ENCODE measurements at regions not wholly inside any gene's neighbourhood (a gene's known extent, or its start where the extent isn't known, plus 50 kb on each side); places are given as distances from the start of the nearest gene placed in this dataset.

DNA sequence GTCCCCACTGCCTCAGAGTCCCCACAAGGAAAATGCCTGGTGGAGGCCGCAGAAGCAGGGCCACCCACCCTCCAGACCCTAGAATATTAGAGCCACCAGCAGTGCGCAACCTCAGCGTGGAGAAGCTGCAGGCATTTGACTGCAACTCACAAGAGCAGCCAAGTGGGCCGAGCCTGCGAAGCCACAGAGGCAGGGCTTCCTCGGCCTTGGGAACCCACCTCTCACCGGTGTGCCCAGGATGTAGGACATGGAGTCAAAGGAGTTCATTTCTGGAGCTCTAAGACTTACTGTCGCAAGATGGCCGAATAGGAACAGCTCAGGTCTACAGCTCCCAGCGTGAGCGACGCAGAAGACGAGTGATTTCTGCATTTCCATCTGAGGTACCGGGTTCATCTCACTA is 397.9 kb upstream of the PIK3R1 start:
- no peaks in the 10 kb centered on the region for H3K9me3 ChIP-seq (replicated peaks; ENCODE audit: control insufficient read depth, insufficient read depth, low read length)
- H4K20me1 ChIP-seq (replicated peaks; ENCODE audit: control insufficient read depth, extremely low read depth, insufficient read depth, low read length) = no peaks in the 10 kb centered on the region
- POLR2A ChIA-PET = no interaction called here
- H3K4me3 ChIP-seq (replicated peaks in 1 of 3; ENCODE audit: insufficient read depth in 1 of 3, low read depth in 1 of 3, low read length in 3 of 3) = no peak overlapping the region
- no peak overlapping the region for H2AFZ ChIP-seq (ENCODE audit: low read depth, low read length)
- BruUV-seq (replicated peaks) = no TSS peak
- DNase-seq (ENCODE audit: low read depth, low spot score) = no peak
- TF ChIP-seq POLR2A (IDR thresholded peaks at IDR 0.05; ENCODE audit: low read depth, low read length) (no peak), MYC (IDR thresholded peaks at IDR 0.05; ENCODE audit: low read depth, low read length) (no peak)
- H3K4me1 ChIP-seq (ENCODE audit: control insufficient read depth, extremely low read depth, insufficient read depth, low read length) = no peaks in the 10 kb centered on the region
- no peaks in the 10 kb centered on the region for H3K27me3 ChIP-seq (ENCODE audit: control insufficient read depth in 2 of 2, insufficient read depth in 2 of 2, low read length in 2 of 2)
- dilution Hi-C loops (cut with MboI; ENCODE audit: extremely low pct_ligation_motif_present, low sequenced_read_pairs) = no loop called here
- H3K79me2 ChIP-seq (ENCODE audit: control insufficient read depth, insufficient read depth, low read length) = no peaks in the 10 kb centered on the region
- intact Hi-C loops (cut with micrococcal nuclease) = no loop called here
- no peak for FAIRE-seq
- H3K27ac ChIP-seq (ENCODE audit: insufficient read depth, low read depth, low read length) = no peak overlapping the region
- no peaks in the 10 kb centered on the region for H3K9me1 ChIP-seq (replicated peaks; ENCODE audit: control insufficient read depth, extremely low read depth, insufficient read depth, low read length)
- H3K9ac ChIP-seq (replicated peaks; ENCODE audit: extremely low read depth, insufficient read depth, low read length) = no peak overlapping the region
- H3K36me3 ChIP-seq (ENCODE audit: control insufficient read depth in 2 of 2, extremely low read depth in 1 of 2, insufficient read depth in 2 of 2, low read length in 2 of 2) = no peaks in the 10 kb centered on the region
- no peak overlapping the region for H3K4me2 ChIP-seq (ENCODE audit: insufficient read depth, low read length)
- CTCF ChIA-PET = no interaction called here

DNA sequence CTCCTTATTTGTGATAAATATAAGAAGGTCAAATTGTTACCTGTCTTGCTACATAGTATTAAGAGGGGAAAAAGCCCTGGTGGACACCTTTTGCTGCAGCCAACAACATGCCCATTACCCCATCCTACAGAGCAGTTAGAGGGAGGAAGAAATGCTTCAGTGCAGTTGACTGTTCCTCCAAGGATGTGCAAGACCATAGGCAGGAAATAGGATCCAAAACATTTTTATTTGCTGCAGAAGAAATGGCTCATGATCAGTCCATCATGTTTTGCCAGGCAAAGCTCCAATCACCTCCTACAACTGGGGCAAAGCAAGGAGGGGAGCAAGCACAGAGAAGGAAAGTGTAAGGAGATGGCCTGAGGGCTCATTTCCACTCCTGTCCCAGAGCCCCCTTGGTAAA is 399.1 kb upstream of the PIK3R1 start:
- Histone ChIP-seq H3K27ac (ENCODE audit: insufficient read depth, low read depth, low read length) (no peak overlapping the region), H3K9ac (replicated peaks; ENCODE audit: extremely low read depth, insufficient read depth, low read length) (no peak overlapping the region), H3K36me3 (ENCODE audit: control insufficient read depth in 2 of 2, extremely low read depth in 1 of 2, insufficient read depth in 2 of 2, low read length in 2 of 2) (no peaks in the 10 kb centered on the region), H3K4me2 (ENCODE audit: insufficient read depth, low read length) (no peak overlapping the region), H3K4me3 (replicated peaks in 1 of 3; ENCODE audit: insufficient read depth in 1 of 3, low read depth in 1 of 3, low read length in 3 of 3) (no peak overlapping the region), H3K9me3 (replicated peaks; ENCODE audit: control insufficient read depth, insufficient read depth, low read length) (no peaks in the 10 kb centered on the region), H2AFZ (ENCODE audit: low read depth, low read length) (no peak overlapping the region), H3K27me3 (ENCODE audit: control insufficient read depth in 2 of 2, insufficient read depth in 2 of 2, low read length in 2 of 2) (no peaks in the 10 kb centered on the region), H3K9me1 (replicated peaks; ENCODE audit: control insufficient read depth, extremely low read depth, insufficient read depth, low read length) (no peaks in the 10 kb centered on the region), H3K4me1 (ENCODE audit: control insufficient read depth, extremely low read depth, insufficient read depth, low read length) (no peaks in the 10 kb centered on the region), H3K79me2 (ENCODE audit: control insufficient read depth, insufficient read depth, low read length) (no peaks in the 10 kb centered on the region), H4K20me1 (replicated peaks; ENCODE audit: control insufficient read depth, extremely low read depth, insufficient read depth, low read length) (no peaks in the 10 kb centered on the region)
- DNase-seq (ENCODE audit: low read depth, low spot score) = no peak
- dilution Hi-C loops (cut with MboI; ENCODE audit: extremely low pct_ligation_motif_present, low sequenced_read_pairs) = no loop called here
- no TSS peak for BruUV-seq (replicated peaks)
- TF ChIP-seq GATA2 (IDR thresholded peaks at IDR 0.05; ENCODE audit: insufficient read depth, insufficient read length, low read depth, low read length) = no peak
- TF ChIP-seq EZH2 (IDR thresholded peaks at IDR 0.05; ENCODE audit: borderline replicate concordance, low read depth, low read length, severe bottlenecking) = no peak
- TF ChIP-seq, protein P1, sequence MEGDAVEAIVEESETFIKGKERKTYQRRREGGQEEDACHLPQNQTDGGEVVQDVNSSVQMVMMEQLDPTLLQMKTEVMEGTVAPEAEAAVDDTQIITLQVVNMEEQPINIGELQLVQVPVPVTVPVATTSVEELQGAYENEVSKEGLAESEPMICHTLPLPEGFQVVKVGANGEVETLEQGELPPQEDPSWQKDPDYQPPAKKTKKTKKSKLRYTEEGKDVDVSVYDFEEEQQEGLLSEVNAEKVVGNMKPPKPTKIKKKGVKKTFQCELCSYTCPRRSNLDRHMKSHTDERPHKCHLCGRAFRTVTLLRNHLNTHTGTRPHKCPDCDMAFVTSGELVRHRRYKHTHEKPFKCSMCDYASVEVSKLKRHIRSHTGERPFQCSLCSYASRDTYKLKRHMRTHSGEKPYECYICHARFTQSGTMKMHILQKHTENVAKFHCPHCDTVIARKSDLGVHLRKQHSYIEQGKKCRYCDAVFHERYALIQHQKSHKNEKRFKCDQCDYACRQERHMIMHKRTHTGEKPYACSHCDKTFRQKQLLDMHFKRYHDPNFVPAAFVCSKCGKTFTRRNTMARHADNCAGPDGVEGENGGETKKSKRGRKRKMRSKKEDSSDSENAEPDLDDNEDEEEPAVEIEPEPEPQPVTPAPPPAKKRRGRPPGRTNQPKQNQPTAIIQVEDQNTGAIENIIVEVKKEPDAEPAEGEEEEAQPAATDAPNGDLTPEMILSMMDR (IDR thresholded peaks at IDR 0.05; ENCODE audit: extremely low read depth in 1 of 2, insufficient read depth in 1 of 2, low read depth in 1 of 2, low read length in 2 of 2) = no peak
- TF ChIP-seq, protein P2, sequence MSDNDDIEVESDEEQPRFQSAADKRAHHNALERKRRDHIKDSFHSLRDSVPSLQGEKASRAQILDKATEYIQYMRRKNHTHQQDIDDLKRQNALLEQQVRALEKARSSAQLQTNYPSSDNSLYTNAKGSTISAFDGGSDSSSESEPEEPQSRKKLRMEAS (IDR thresholded peaks at IDR 0.05; ENCODE audit: insufficient read depth, insufficient read length) = no peak
- TF ChIP-seq FOS (IDR thresholded peaks at IDR 0.05; ENCODE audit: borderline replicate concordance, insufficient read depth, low read length) = no peak
- TF ChIP-seq JUN (IDR thresholded peaks at IDR 0.05; ENCODE audit: borderline replicate concordance, insufficient read depth, insufficient read length, low read depth) = no peak
- TF ChIP-seq POLR2A (IDR thresholded peaks at IDR 0.05; ENCODE audit: low read depth, low read length) = no peak
- TF ChIP-seq MYC (IDR thresholded peaks at IDR 0.05; ENCODE audit: low read depth, low read length) = no peak
- TF ChIP-seq POLR2AphosphoS5 (IDR thresholded peaks at IDR 0.05; ENCODE audit: insufficient read depth, low read depth, low read length) = no peak
- intact Hi-C loops (cut with micrococcal nuclease) = no loop called here
- ChIA-PET POLR2A (no interaction called here), CTCF (no interaction called here)
- FAIRE-seq = no peak

All from endothelial cell of umbilical vein (primary cell).